K562 (cell line): ENCODE measurements at regions not wholly inside any gene's neighbourhood (a gene's known extent, or its start where the extent isn't known, plus 50 kb on each side); places are given as distances from the start of the nearest gene placed in this dataset.
A peak's percentile ranks its signal among the peaks of the same experiment; 100 is the strongest.

Experiments used
- ATAC-seq: fragments of 200-7000 bp; cut with Tn5 transposase; 3 replicates; pipeline ENCODE4 v1.9.1; 2020; ENCODE audit warnings: moderate library complexity
- BruUV-seq: library from RNA; stranded (reverse); fragments of 400-500 nt; replicated peaks from 2 replicates; lab custom pipeline; 2021; lab: Mats Ljungman, UMichigan
- CTCF ChIA-PET: fragments of 300-600 bp; formaldehyde crosslinking; extraction: SDS; loops from one replicate; lab custom pipeline; 2021; ENCODE audit warnings: low intra/inter-chr PET ratio; lab: Yijun Ruan, JAX
- POLR2A ChIA-PET: fragments of 300-600, 350-650 bp; sonication (Branson Sonifier 250); formaldehyde crosslinking; extraction: SDS; loops from one replicate; lab custom pipeline; 2021; ENCODE audit warnings: antibody characterized with exemption, inconsistent platforms; lab: Yijun Ruan, JAX
- DNase-seq, 4 experiments: peaks; one replicate each; pipeline versions ENCODE4 v3.0.0 to v3.0.0-alpha.2; 2011 to 2018; ENCODE audit warnings: low spot score in 3 of 4, mixed read lengths in 3 of 4; ENCODE audit errors: extremely low read depth in 1 of 4
- FAIRE-seq: peaks from 2 replicates; lab custom pipeline; 2011; peaks lifted over from hg19 to GRCh38; lab: Jason Lieb, UNC
- H2AFZ ChIP-seq: 2 replicates; pipeline ENCODE4 v1.6.0; 2011; ENCODE audit warnings: low read depth, low read length, control low read depth, inconsistent platforms
- H3K27ac ChIP-seq: fragments of 200-600 bp; 3 replicates; pipeline ENCODE4 v1.8.0; 2011; ENCODE audit warnings: low read depth, mild to moderate bottlenecking, control low read depth, inconsistent platforms, low read length, moderate library complexity, mixed read lengths; ENCODE audit errors: extremely low read depth
- H3K27me3 ChIP-seq, 2 experiments: fragments of 300-600 bp in 1 of 2; 2 replicates in 1 of 2; 3 replicates in 1 of 2; pipeline versions ENCODE4 v1.6.0 to v1.8.0; 2011; ENCODE audit warnings: inconsistent platforms in 2 of 2, low read length in 2 of 2, mild to moderate bottlenecking in 1 of 2, mixed read lengths in 1 of 2, moderate library complexity in 1 of 2; ENCODE audit not compliant: control insufficient read depth in 2 of 2, insufficient read depth in 2 of 2
- H3K36me3 ChIP-seq: fragments of 300-600 bp; 3 replicates; pipeline ENCODE4 v1.8.0; 2011; ENCODE audit warnings: mild to moderate bottlenecking, low read length, inconsistent platforms; ENCODE audit not compliant: control insufficient read depth, insufficient read depth
- H3K4me1 ChIP-seq, 2 experiments: fragments of 200-600 bp in 1 of 2; replicated peaks in 1 of 2; 2 replicates in 1 of 2; 3 replicates in 1 of 2; pipeline versions ENCODE4 v1.5.1 to v1.8.0; 2011; ENCODE audit warnings: inconsistent platforms in 2 of 2, low read length in 2 of 2, mild to moderate bottlenecking in 1 of 2, mixed read lengths in 1 of 2, moderate library complexity in 1 of 2; ENCODE audit not compliant: control insufficient read depth in 2 of 2, insufficient read depth in 2 of 2
- H3K4me2 ChIP-seq: 2 replicates; pipeline ENCODE4 v1.6.1; 2011; ENCODE audit warnings: low read length, control low read depth, inconsistent platforms, mixed read lengths; ENCODE audit not compliant: insufficient read depth
- H3K4me3 ChIP-seq: fragments of 200-600 bp; sonication (generic), shearing (Covaris generic); 2 replicates; pipeline ENCODE4 v1.5.1; 2016; ENCODE audit warnings: control low read depth, inconsistent platforms
- H3K79me2 ChIP-seq: fragments of 200-600 bp; 3 replicates; pipeline ENCODE4 v1.8.0; 2011; ENCODE audit warnings: low read length, inconsistent platforms; ENCODE audit not compliant: control insufficient read depth, insufficient read depth
- H3K9ac ChIP-seq, 2 experiments: 2 replicates each; pipeline versions ENCODE4 v1.6.0 to v1.6.1; 2011; ENCODE audit warnings: low read depth in 2 of 2, low read length in 2 of 2, control low read depth in 1 of 2, inconsistent platforms in 1 of 2, mild to moderate bottlenecking in 1 of 2, mixed read lengths in 1 of 2; ENCODE audit not compliant: insufficient read depth in 1 of 2
- H3K9me1 ChIP-seq: one replicate; pipeline ENCODE4 v1.6.0; 2011; ENCODE audit warnings: inconsistent platforms, mild to moderate bottlenecking, low read length, moderate library complexity; ENCODE audit not compliant: control insufficient read depth, insufficient read depth
- H3K9me3 ChIP-seq: replicated peaks from 2 replicates; pipeline ENCODE4 v1.5.1; 2011; ENCODE audit warnings: low read depth, low read length, inconsistent platforms; ENCODE audit not compliant: control insufficient read depth, insufficient read depth
- H4K20me1 ChIP-seq: replicated peaks from 2 replicates; pipeline ENCODE4 v1.6.1; 2011; ENCODE audit warnings: low read length, inconsistent platforms, mixed read lengths; ENCODE audit not compliant: control insufficient read depth, insufficient read depth
- BCOR ChIP-seq: fragments of 450-650 bp; IDR thresholded peaks from 2 replicates; pipeline ENCODE4 v1.6.1; 2016
- CGGBP1 ChIP-seq: fragments of 250-450 bp; sonication (Bioruptor Pico); IDR thresholded peaks from 2 replicates; pipeline ENCODE4 v1.9.0; 2021; ENCODE audit warnings: mild to moderate bottlenecking
- CREBBP ChIP-seq: IDR thresholded peaks from one replicate; pipeline ENCODE4 v1.6.1; 2012; ENCODE audit warnings: low read depth, mild to moderate bottlenecking, control low read depth, inconsistent platforms, low read length
- CSDE1 ChIP-seq, 2 experiments: fragments of 450-650 bp; IDR thresholded peaks; 2 replicates each; pipeline ENCODE4 v1.6.1; 2016; ENCODE audit warnings: mild to moderate bottlenecking in 1 of 2
- CTCF ChIP-seq, 3 experiments: IDR thresholded peaks in 2 of 3; conservative IDR thresholded peaks in 1 of 3; 2 replicates each; pipeline ENCODE4 v1.5.1; 2011 to 2012; ENCODE audit warnings: low read length in 3 of 3, mild to moderate bottlenecking in 3 of 3, control low read depth in 2 of 3, improper control_type of control experiment in 1 of 3, inconsistent platforms in 1 of 3, low read depth in 1 of 3, mixed read lengths in 1 of 3, moderate library complexity in 1 of 3; ENCODE audit not compliant: insufficient read depth in 2 of 3
- DDX20 ChIP-seq: fragments of 450-650 bp; IDR thresholded peaks from 2 replicates; pipeline ENCODE4 v1.6.1; 2016; ENCODE audit warnings: missing genetic modification characterization, low read depth, mild to moderate bottlenecking, missing compliant biosample characterization, moderate library complexity
- DLX4 ChIP-seq: fragments of 250-450 bp; sonication (Bioruptor Pico); IDR thresholded peaks from 2 replicates; pipeline ENCODE4 v1.6.1; 2021; ENCODE audit warnings: mild to moderate bottlenecking
- ELF1 ChIP-seq: fragments of 200-800 bp; sonication (Bioruptor generic); IDR thresholded peaks from 2 replicates; pipeline ENCODE4 v1.6.1; 2016; ENCODE audit warnings: missing genetic modification characterization, missing compliant biosample characterization
- ETV1 ChIP-seq: fragments of 450-650 bp; conservative IDR thresholded peaks from 2 replicates; pipeline ENCODE4 v1.6.1; 2016; ENCODE audit warnings: missing genetic modification characterization, control low read depth, low read depth, missing compliant biosample characterization
- HDAC3 ChIP-seq: fragments of 450-650 bp; IDR thresholded peaks from 2 replicates; pipeline ENCODE4 v1.6.1; 2018; ENCODE audit warnings: borderline replicate concordance, mild to moderate bottlenecking, moderate library complexity; ENCODE audit not compliant: partially characterized antibody
- JUND ChIP-seq, 2 experiments: IDR thresholded peaks; 2 replicates in 1 of 2; 3 replicates in 1 of 2; pipeline ENCODE4 v1.6.1; 2011; ENCODE audit warnings: borderline replicate concordance in 2 of 2, low read depth in 2 of 2, low read length in 2 of 2, improper control_type of control experiment in 1 of 2, missing biosample characterization in 1 of 2, missing genetic modification characterization in 1 of 2, missing genetic modification reagents in 1 of 2
- MTA1 ChIP-seq: fragments of 450-650 bp; IDR thresholded peaks from 2 replicates; pipeline ENCODE4 v1.6.1; 2017; ENCODE audit warnings: borderline replicate concordance
- PPARD ChIP-seq: fragments of 250-450 bp; sonication (Bioruptor Pico); IDR thresholded peaks from 2 replicates; pipeline ENCODE4 v1.8.0; 2022; ENCODE audit warnings: inconsistent platforms, mild to moderate bottlenecking, moderate library complexity
- SRSF1 ChIP-seq: fragments of 200-400 bp; formaldehyde crosslinking; IDR thresholded peaks from 2 replicates; pipeline ENCODE4 v1.6.1; 2017; ENCODE audit warnings: mild to moderate bottlenecking, low read depth, low read length, moderate library complexity
- U2AF1 ChIP-seq: fragments of 200-400 bp; formaldehyde crosslinking; optimal IDR thresholded peaks from 2 replicates; pipeline ENCODE3; 2017; ENCODE audit warnings: mild to moderate bottlenecking, low read depth, low read length, moderate library complexity
- ZNF197 ChIP-seq: fragments of 200-800 bp; sonication (Bioruptor generic); IDR thresholded peaks from 2 replicates; pipeline ENCODE4 v1.6.1; 2016; ENCODE audit warnings: low read depth, missing genetic modification characterization, missing compliant biosample characterization
- ZNF274 ChIP-seq: IDR thresholded peaks from 2 replicates; pipeline ENCODE4 v1.6.1; 2011; ENCODE audit warnings: low read depth, mild to moderate bottlenecking, low read length, moderate library complexity, borderline replicate concordance
- ZNF695 ChIP-seq: fragments of 450-650 bp; formaldehyde crosslinking; IDR thresholded peaks from 2 replicates; pipeline ENCODE4 v1.4.0; 2020; ENCODE audit warnings: mild to moderate bottlenecking, moderate library complexity
- WGBS: fragments of 100-300 bp; shearing (Covaris generic); methylation state at CpG from one replicate; pipeline ENCODE4 v1.1.6; 2016; ENCODE audit warnings: low coverage, mixed read lengths; ENCODE audit not compliant: insufficient coverage; ENCODE audit errors: missing lambda C conversion rate; 5-methylcytosine and 5-hydroxymethylcytosine counted together
- in situ Hi-C: fragments of 300-500 bp; cut with MboI; formaldehyde crosslinking; loops from 4 replicates; pipeline ENCODE4 v1.15.0; 2018; ENCODE audit warnings: inconsistent platforms, mixed read lengths
- intact Hi-C: fragments of 100-400 bp; cut with micrococcal nuclease; formaldehyde crosslinking; loops from 2 replicates; pipeline ENCODE4 v1.14.2; 2022
- TF ChIP-seq, protein P1 (sequence below): conservative IDR thresholded peaks from 2 replicates; pipeline ENCODE4 v1.6.1; 2011; ENCODE audit warnings: low read depth, mild to moderate bottlenecking, low read length; ENCODE audit not compliant: control insufficient read depth

DNA sequence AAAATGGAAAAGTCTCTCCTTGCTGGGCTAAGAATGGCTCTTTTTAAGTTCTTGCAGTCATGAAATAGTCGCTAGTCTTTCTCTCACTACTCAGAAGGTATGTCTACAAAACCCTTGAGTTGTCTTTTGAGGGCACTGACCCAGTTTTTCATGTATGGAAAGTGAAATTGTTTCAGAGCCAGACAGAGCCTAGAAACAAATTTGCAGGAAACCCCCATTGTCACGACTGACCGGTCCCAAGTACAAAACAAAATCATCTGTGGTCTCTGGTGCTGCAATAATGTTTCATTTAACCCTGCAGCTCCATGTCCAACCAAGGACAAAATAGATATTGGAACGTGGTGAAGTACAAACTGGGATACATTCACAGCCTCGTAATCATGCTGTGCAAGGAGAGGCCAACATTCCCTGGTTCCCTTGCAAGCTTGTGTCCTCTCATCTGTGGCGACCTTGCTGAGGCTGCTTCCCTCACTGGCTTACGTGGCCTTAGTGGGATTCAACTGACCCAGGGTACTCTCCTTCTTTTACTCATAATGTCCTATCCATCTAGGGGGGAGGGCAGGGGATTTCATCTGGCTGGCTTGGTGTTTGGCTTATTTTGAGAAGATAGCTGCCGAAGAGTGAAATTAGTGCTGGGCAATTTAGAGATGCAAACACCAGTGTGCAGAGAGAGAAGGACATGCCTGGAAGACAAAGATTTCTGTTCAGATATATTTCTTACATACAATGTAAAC, 172.5 kb downstream of the IPMK start:
- intact Hi-C loops = no loop called here
- POLR2A ChIA-PET = no interaction called here
- Histone ChIP-seq H3K9ac (no peak overlapping the region), H3K4me3 (no peak overlapping the region), H3K4me1 (no peaks in the 10 kb centered on the region; a peak in 1 of 5 replicates), H3K36me3 (no peaks in the 10 kb centered on the region), H3K27me3 (no peaks in the 10 kb centered on the region), H3K27ac (no peak overlapping the region), H3K9me1 (no peaks in the 10 kb centered on the region), H3K79me2 (no peaks in the 10 kb centered on the region), H3K4me2 (no peak overlapping the region), H2AFZ (peak overlapping the region; percentile 42; the same call in 1 of the 2 replicates), H3K9me3 (no peaks in the 10 kb centered on the region), H4K20me1 (no peaks in the 10 kb centered on the region)
- no peak for ATAC-seq
- FAIRE-seq = no peak
- in situ Hi-C loops = no loop called here
- CTCF ChIA-PET = no interaction called here
- WGBS = 3% methylated on average over 8 of the region's 8 CpGs
- no TSS peak for BruUV-seq
- no peak for DNase-seq
- no peak for TF ChIP-seq ZNF695
- TF ChIP-seq CSDE1 (IDR thresholded peaks at IDR 0.05) = no peak
- no peak for TF ChIP-seq MTA1
- no peak for TF ChIP-seq ZNF274
- no peak for TF ChIP-seq DDX20 (tag)
- TF ChIP-seq, protein P1, sequence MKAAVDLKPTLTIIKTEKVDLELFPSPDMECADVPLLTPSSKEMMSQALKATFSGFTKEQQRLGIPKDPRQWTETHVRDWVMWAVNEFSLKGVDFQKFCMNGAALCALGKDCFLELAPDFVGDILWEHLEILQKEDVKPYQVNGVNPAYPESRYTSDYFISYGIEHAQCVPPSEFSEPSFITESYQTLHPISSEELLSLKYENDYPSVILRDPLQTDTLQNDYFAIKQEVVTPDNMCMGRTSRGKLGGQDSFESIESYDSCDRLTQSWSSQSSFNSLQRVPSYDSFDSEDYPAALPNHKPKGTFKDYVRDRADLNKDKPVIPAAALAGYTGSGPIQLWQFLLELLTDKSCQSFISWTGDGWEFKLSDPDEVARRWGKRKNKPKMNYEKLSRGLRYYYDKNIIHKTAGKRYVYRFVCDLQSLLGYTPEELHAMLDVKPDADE = no peak
- TF ChIP-seq U2AF1 = no peak
- TF ChIP-seq CGGBP1 = no peak
- no peak for TF ChIP-seq CTCF (IDR thresholded peaks at IDR 0.05 in 2 of 3, conservative IDR thresholded peaks at IDR 0.05 in 1 of 3; ENCODE audit: insufficient read depth in 2 of 3, low read depth in 1 of 3, low read length in 3 of 3)
- TF ChIP-seq HDAC3 = no peak
- no peak for TF ChIP-seq BCOR
- TF ChIP-seq PPARD (CRISPR knock-in tag) = no peak
- no peak for TF ChIP-seq ETV1 (tag)
- TF ChIP-seq SRSF1 = no peak
- no peak for TF ChIP-seq ZNF197 (CRISPR knock-in tag)
- TF ChIP-seq ELF1 (tag) = no peak
- no peak for TF ChIP-seq CREBBP
- no peak for TF ChIP-seq DLX4 (CRISPR knock-in tag)
- no peak for TF ChIP-seq JUND (IDR thresholded peaks at IDR 0.05; ENCODE audit: borderline replicate concordance, low read depth, low read length)
- no peak for TF ChIP-seq JUND (tag; IDR thresholded peaks at IDR 0.05; ENCODE audit: borderline replicate concordance, low read depth, low read length)
